ENCODE measurements at regions not wholly inside any gene's neighbourhood (a gene's known extent, or its start where the extent isn't known, plus 50 kb on each side); places are given as distances from the start of the nearest gene placed in this dataset.

- Mint-ChIP-seq H3K4me3 (no peak overlapping the region), H3K36me3 (no peaks in the 10 kb centered on the region), H3K9me3 (peaks cover 0 to 32% (median 20%) of the 10 kb centered on the region in 8 donors), H3K4me1 (no peaks in the 10 kb centered on the region), H3K27me3 (peaks cover 2% of the 10 kb centered on the region in 2 donors), H3K27ac (no peak overlapping the region)
- POLR2A ChIA-PET (ENCODE audit: partially characterized antibody) = no interaction called here
- Histone ChIP-seq H3K36me3 (ENCODE audit: insufficient read depth, low read length) (no peaks in the 10 kb centered on the region), H3K9me3 (ENCODE audit: control insufficient read depth in 1 of 2, low read length in 2 of 2) (no peaks in the 10 kb centered on the region), H3K4me3 (ENCODE audit: low read length in 2 of 2) (no peak overlapping the region), H3K4me1 (ENCODE audit: insufficient read depth, low read length) (no peaks in the 10 kb centered on the region), H3K27ac (ENCODE audit: low read depth, low read length) (no peak overlapping the region), H3K27me3 (ENCODE audit: insufficient read depth, low read length) (no peaks in the 10 kb centered on the region)
- CTCF ChIA-PET (ENCODE audit: partially characterized antibody) = no interaction called here
- no peak for DNase-seq
- intact Hi-C loops (cut with micrococcal nuclease) = no loop called here
These were observed 644.8 kb upstream of the PKN2 start for GRCh38 chr1:88039240-88039639.

- Mint-ChIP-seq H3K4me3 (no peak overlapping the region), H3K36me3 (no peaks in the 10 kb centered on the region), H3K4me1 (no peaks in the 10 kb centered on the region), H3K27ac (no peak overlapping the region), H3K9me3 (peaks cover 0 to 19% (median 12%) of the 10 kb centered on the region in 8 donors), H3K27me3 (peaks cover 0 to 1% of the 10 kb centered on the region in 2 donors)
- H3K27ac ChIP-seq (ENCODE audit: low read depth, low read length) = no peak overlapping the region
- no peaks in the 10 kb centered on the region for H3K36me3 ChIP-seq (ENCODE audit: insufficient read depth, low read length)
- DNase-seq = no peak
- no peaks in the 10 kb centered on the region for H3K9me3 ChIP-seq (ENCODE audit: control insufficient read depth in 1 of 2, low read length in 2 of 2)
- POLR2A ChIA-PET (ENCODE audit: partially characterized antibody) = no interaction called here
- CTCF ChIA-PET (ENCODE audit: partially characterized antibody) = no interaction called here
- H3K27me3 ChIP-seq (ENCODE audit: insufficient read depth, low read length) = no peaks in the 10 kb centered on the region
- H3K4me1 ChIP-seq (ENCODE audit: insufficient read depth, low read length) = no peaks in the 10 kb centered on the region
- intact Hi-C loops (cut with micrococcal nuclease) = no loop called here
- no peak overlapping the region for H3K4me3 ChIP-seq (ENCODE audit: low read length in 2 of 2)
These were observed 640.2 kb upstream of the PKN2 start for GRCh38 chr1:88043834-88044233.

DNA sequence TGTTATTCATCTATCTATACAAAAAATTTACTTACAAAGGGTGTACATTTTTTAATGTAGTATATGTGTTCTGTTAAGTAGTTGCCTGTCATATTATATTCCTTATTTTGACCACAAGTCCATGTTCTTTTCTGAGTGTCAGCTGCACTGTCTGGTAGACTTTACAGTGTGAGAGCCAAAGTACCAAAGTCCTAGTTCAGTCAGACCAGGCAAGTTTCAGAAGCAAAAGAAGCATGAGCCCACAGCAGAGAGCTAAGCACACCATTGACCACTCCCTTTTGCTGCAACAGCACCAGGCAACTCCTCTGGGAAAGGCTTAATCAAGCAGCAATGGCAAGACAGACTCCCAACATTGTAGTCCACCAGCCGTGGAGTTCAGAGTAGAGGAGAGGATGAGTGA lies 631.9 kb upstream of the PKN2 start:
- no peaks in the 10 kb centered on the region for H3K4me1 ChIP-seq (ENCODE audit: insufficient read depth, low read length)
- no peaks in the 10 kb centered on the region for H3K36me3 ChIP-seq (ENCODE audit: insufficient read depth, low read length)
- H3K27me3 ChIP-seq (ENCODE audit: insufficient read depth, low read length) = no peaks in the 10 kb centered on the region
- Mint-ChIP-seq H3K27me3 (peaks cover 1 to 6% of the 10 kb centered on the region in 2 donors), H3K9me3 (no peaks in the 10 kb centered on the region), H3K4me3 (no peak overlapping the region), H3K27ac (no peak overlapping the region), H3K36me3 (no peaks in the 10 kb centered on the region), H3K4me1 (no peaks in the 10 kb centered on the region)
- DNase-seq = no peak
- ChIA-PET POLR2A (ENCODE audit: partially characterized antibody) (no interaction called here), CTCF (ENCODE audit: partially characterized antibody) (no interaction called here)
- no peak overlapping the region for H3K27ac ChIP-seq (ENCODE audit: low read depth, low read length)
- intact Hi-C loops (cut with micrococcal nuclease) = no loop called here
- H3K4me3 ChIP-seq (ENCODE audit: low read length in 2 of 2) = no peak overlapping the region
- no peaks in the 10 kb centered on the region for H3K9me3 ChIP-seq (ENCODE audit: control insufficient read depth in 1 of 2, low read length in 2 of 2)

DNA sequence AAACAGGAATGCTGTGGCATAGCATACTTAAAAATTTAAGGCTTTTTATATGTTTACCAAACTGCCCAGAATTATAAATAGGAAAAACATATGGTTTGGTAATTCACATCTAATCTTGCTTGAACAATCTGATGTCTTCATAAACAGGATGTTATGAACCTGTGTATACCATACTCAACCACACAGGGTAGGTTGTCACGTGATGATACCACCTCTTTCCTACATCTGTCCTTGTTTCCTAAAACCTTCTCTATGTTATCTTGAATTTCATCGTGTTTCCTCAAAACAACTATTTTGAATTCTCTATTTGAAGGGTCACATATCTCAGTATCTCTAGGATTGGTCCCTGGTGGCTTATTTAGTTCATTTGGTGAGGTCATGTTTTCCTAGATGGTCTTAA lies 631.0 kb upstream of the PKN2 start:
- intact Hi-C loops (cut with micrococcal nuclease) = no loop called here
- Histone ChIP-seq H3K36me3 (ENCODE audit: insufficient read depth, low read length) (no peaks in the 10 kb centered on the region), H3K27me3 (ENCODE audit: insufficient read depth, low read length) (no peaks in the 10 kb centered on the region), H3K4me1 (ENCODE audit: insufficient read depth, low read length) (no peaks in the 10 kb centered on the region), H3K4me3 (ENCODE audit: low read length in 2 of 2) (no peak overlapping the region), H3K9me3 (ENCODE audit: control insufficient read depth in 1 of 2, low read length in 2 of 2) (no peaks in the 10 kb centered on the region), H3K27ac (ENCODE audit: low read depth, low read length) (no peak overlapping the region)
- H3K4me3 Mint-ChIP-seq = no peak overlapping the region
- POLR2A ChIA-PET (ENCODE audit: partially characterized antibody) = no interaction called here
- H3K27ac Mint-ChIP-seq = no peak overlapping the region
- H3K36me3 Mint-ChIP-seq = no peaks in the 10 kb centered on the region
- H3K4me1 Mint-ChIP-seq = no peaks in the 10 kb centered on the region
- H3K27me3 Mint-ChIP-seq = peaks cover 0 to 6% of the 10 kb centered on the region in 2 donors
- CTCF ChIA-PET (ENCODE audit: partially characterized antibody) = no interaction called here
- DNase-seq = no peak
- H3K9me3 Mint-ChIP-seq = no peaks in the 10 kb centered on the region

GRCh38 chr1:88056881-88057280 lies 627.2 kb upstream of the PKN2 start:
- Histone ChIP-seq H3K9me3 (ENCODE audit: control insufficient read depth in 1 of 2, low read length in 2 of 2) (no peaks in the 10 kb centered on the region), H3K27me3 (ENCODE audit: insufficient read depth, low read length) (no peaks in the 10 kb centered on the region), H3K4me1 (ENCODE audit: insufficient read depth, low read length) (no peaks in the 10 kb centered on the region), H3K36me3 (ENCODE audit: insufficient read depth, low read length) (no peaks in the 10 kb centered on the region), H3K4me3 (ENCODE audit: low read length in 2 of 2) (no peak overlapping the region), H3K27ac (ENCODE audit: low read depth, low read length) (no peak overlapping the region)
- DNase-seq = no peak
- H3K36me3 Mint-ChIP-seq = no peaks in the 10 kb centered on the region
- H3K4me3 Mint-ChIP-seq = no peak overlapping the region
- H3K27ac Mint-ChIP-seq = no peak overlapping the region
- no peaks in the 10 kb centered on the region for H3K9me3 Mint-ChIP-seq
- ChIA-PET POLR2A (ENCODE audit: partially characterized antibody) (no interaction called here), CTCF (ENCODE audit: partially characterized antibody) (no interaction called here)
- intact Hi-C loops (cut with micrococcal nuclease) = no loop called here
- H3K27me3 Mint-ChIP-seq = peaks cover 0 to 8% of the 10 kb centered on the region in 2 donors
- no peaks in the 10 kb centered on the region for H3K4me1 Mint-ChIP-seq

GRCh38 chr1:88058205-88058604 lies 625.9 kb upstream of the PKN2 start:
- intact Hi-C loops (cut with micrococcal nuclease) = no loop called here
- H3K9me3 ChIP-seq (ENCODE audit: control insufficient read depth in 1 of 2, low read length in 2 of 2) = no peaks in the 10 kb centered on the region
- POLR2A ChIA-PET (ENCODE audit: partially characterized antibody) = no interaction called here
- no peaks in the 10 kb centered on the region for H3K27me3 ChIP-seq (ENCODE audit: insufficient read depth, low read length)
- CTCF ChIA-PET (ENCODE audit: partially characterized antibody) = no interaction called here
- H3K4me1 ChIP-seq (ENCODE audit: insufficient read depth, low read length) = no peaks in the 10 kb centered on the region
- Mint-ChIP-seq H3K9me3 (no peaks in the 10 kb centered on the region), H3K27me3 (peaks cover 1 to 7% of the 10 kb centered on the region in 2 donors), H3K4me1 (no peaks in the 10 kb centered on the region), H3K27ac (no peak overlapping the region), H3K4me3 (no peak overlapping the region), H3K36me3 (no peaks in the 10 kb centered on the region)
- no peaks in the 10 kb centered on the region for H3K36me3 ChIP-seq (ENCODE audit: insufficient read depth, low read length)
- no peak overlapping the region for H3K4me3 ChIP-seq (ENCODE audit: low read length in 2 of 2)
- DNase-seq = no peak
- no peak overlapping the region for H3K27ac ChIP-seq (ENCODE audit: low read depth, low read length)

DNA sequence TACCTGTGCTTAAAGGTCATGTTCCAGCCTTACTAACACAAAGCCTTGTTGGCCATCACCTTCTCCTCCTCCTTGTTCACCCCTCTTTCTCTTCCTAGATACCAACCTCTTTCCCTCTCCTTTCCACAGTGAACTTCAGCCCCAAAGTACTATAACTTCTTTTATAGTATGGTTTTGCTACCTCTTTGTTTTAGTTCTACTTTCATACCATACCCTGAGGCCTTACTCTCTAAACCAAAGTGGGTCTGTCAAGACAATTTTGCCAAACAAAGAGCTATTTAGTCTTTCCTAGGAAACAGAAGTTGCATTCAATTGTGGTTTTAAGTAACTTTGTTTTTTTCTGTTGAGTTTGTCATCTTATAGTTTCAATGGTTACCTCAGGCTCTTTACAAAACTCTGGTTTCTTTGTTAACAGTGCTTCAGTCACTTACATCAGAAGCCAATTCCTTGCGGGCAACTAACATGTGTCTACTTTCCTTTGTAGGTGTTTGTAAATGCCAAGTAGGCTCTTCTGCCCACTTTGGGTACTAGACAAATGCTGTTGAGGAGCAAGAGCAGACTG lies 623.9 kb upstream of the PKN2 start:
- DNase-seq = no peak
- H3K4me1 ChIP-seq (ENCODE audit: insufficient read depth, low read length) = no peaks in the 10 kb centered on the region
- H3K36me3 Mint-ChIP-seq = no peaks in the 10 kb centered on the region
- POLR2A ChIA-PET (ENCODE audit: partially characterized antibody) = no interaction called here
- no peak overlapping the region for H3K4me3 ChIP-seq (ENCODE audit: low read length in 2 of 2)
- peaks cover 2 to 4% of the 10 kb centered on the region in 2 donors for H3K27me3 Mint-ChIP-seq
- intact Hi-C loops (cut with micrococcal nuclease) = loop anchor here (5.0 kb wide), 1 partner anchor 928 kb away; no protein-coding TSS in a partner anchor
- H3K36me3 ChIP-seq (ENCODE audit: insufficient read depth, low read length) = no peaks in the 10 kb centered on the region
- H3K27ac ChIP-seq (ENCODE audit: low read depth, low read length) = no peak overlapping the region
- no peaks in the 10 kb centered on the region for H3K27me3 ChIP-seq (ENCODE audit: insufficient read depth, low read length)
- no peak overlapping the region for H3K4me3 Mint-ChIP-seq
- no peaks in the 10 kb centered on the region for H3K9me3 ChIP-seq (ENCODE audit: control insufficient read depth in 1 of 2, low read length in 2 of 2)
- H3K27ac Mint-ChIP-seq = no peak overlapping the region
- CTCF ChIA-PET (ENCODE audit: partially characterized antibody) = interaction anchor here (1.2 kb wide), 1 partner anchor 10 kb away, joined by 4 read pairs; no protein-coding TSS in a partner anchor
- H3K4me1 Mint-ChIP-seq = no peaks in the 10 kb centered on the region
- no peaks in the 10 kb centered on the region for H3K9me3 Mint-ChIP-seq

Data from CD4-positive, alpha-beta memory T cell (primary cell).